ENCODE measurements at regions not wholly inside any gene's neighbourhood (a gene's known extent, or its start where the extent isn't known, plus 50 kb on each side); places are given as distances from the start of the nearest gene placed in this dataset.

DNA sequence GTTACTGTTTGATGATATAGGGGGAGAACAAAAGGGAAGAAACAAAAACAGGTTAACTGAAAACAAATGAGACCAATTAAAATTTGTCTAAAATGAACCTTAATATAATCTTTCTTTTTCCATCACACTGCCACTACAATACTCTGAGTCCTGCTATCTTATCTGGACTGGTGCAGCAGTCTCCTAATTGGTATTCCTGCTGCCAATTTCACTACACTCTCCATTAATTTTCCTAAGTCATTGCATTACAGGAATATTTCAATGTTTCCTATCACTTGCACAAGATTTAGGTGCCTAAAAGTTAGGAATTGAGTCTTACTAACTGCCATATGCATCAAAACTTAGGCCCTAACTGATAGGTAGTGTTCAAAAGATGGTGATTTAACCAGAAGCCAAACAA, 884.9 kb upstream of the MGAT4C start:
- Histone ChIP-seq H3F3A (ENCODE audit: insufficient read depth, low read length, poor library complexity, severe bottlenecking) (no peaks in the 10 kb centered on the region), H3K79me2 (replicated peaks; ENCODE audit: insufficient read depth, low read length) (no peaks in the 10 kb centered on the region), H2AFZ (ENCODE audit: low read depth, low read length) (no peak overlapping the region), H3K27me3 (ENCODE audit: insufficient read depth, low read depth, low read length) (no peaks in the 10 kb centered on the region), H3K9me2 (ENCODE audit: insufficient read depth, low read length) (no peaks in the 10 kb centered on the region), H3K4me2 (ENCODE audit: low read length) (no peak overlapping the region), H3K4me3 (ENCODE audit: low read length) (no peak overlapping the region), H3K36me3 (ENCODE audit: insufficient read depth, low read length) (no peaks in the 10 kb centered on the region), H4K20me1 (ENCODE audit: insufficient read depth) (no peaks in the 10 kb centered on the region), H3K9me3 (ENCODE audit: low read length) (no peaks in the 10 kb centered on the region), H3K27ac (ENCODE audit: low read length) (no peak overlapping the region), H3K9ac (ENCODE audit: low read length) (no peak overlapping the region)
- TF ChIP-seq, protein P1, sequence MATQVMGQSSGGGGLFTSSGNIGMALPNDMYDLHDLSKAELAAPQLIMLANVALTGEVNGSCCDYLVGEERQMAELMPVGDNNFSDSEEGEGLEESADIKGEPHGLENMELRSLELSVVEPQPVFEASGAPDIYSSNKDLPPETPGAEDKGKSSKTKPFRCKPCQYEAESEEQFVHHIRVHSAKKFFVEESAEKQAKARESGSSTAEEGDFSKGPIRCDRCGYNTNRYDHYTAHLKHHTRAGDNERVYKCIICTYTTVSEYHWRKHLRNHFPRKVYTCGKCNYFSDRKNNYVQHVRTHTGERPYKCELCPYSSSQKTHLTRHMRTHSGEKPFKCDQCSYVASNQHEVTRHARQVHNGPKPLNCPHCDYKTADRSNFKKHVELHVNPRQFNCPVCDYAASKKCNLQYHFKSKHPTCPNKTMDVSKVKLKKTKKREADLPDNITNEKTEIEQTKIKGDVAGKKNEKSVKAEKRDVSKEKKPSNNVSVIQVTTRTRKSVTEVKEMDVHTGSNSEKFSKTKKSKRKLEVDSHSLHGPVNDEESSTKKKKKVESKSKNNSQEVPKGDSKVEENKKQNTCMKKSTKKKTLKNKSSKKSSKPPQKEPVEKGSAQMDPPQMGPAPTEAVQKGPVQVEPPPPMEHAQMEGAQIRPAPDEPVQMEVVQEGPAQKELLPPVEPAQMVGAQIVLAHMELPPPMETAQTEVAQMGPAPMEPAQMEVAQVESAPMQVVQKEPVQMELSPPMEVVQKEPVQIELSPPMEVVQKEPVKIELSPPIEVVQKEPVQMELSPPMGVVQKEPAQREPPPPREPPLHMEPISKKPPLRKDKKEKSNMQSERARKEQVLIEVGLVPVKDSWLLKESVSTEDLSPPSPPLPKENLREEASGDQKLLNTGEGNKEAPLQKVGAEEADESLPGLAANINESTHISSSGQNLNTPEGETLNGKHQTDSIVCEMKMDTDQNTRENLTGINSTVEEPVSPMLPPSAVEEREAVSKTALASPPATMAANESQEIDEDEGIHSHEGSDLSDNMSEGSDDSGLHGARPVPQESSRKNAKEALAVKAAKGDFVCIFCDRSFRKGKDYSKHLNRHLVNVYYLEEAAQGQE (IDR thresholded peaks at IDR 0.05; ENCODE audit: borderline replicate concordance), result no peak
- TF ChIP-seq EZH2 (IDR thresholded peaks at IDR 0.05; ENCODE audit: borderline replicate concordance, insufficient read depth, low read length, poor library complexity, severe bottlenecking) (no peak), MXI1 (conservative IDR thresholded peaks at IDR 0.05; ENCODE audit: poor library complexity, severe bottlenecking) (no peak), TAF1 (IDR thresholded peaks at IDR 0.05; ENCODE audit: low read depth) (no peak)

DNA sequence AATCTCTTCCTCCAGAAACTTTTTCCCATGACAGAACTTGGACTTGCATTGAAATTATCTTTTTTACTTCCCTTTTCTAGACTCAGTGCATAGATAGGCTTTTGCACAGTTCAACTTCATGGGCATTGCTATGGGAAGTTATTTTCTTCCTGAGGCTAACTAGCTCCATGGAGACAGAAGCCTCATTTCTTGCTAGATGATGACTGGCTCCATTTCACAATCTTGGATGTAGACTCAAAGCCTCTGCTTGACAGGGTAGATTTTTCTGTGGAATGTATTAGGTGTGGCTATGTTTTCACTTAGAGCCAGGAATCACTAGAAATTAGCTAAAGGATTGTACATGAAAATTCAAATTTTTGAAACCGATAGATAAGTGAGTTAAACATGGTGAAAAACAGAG, 884.1 kb upstream of the MGAT4C start:
- Histone ChIP-seq H3K9me3 (ENCODE audit: low read length) (no peaks in the 10 kb centered on the region), H3K27me3 (ENCODE audit: insufficient read depth, low read depth, low read length) (no peaks in the 10 kb centered on the region), H3K9me2 (ENCODE audit: insufficient read depth, low read length) (no peaks in the 10 kb centered on the region), H2AFZ (ENCODE audit: low read depth, low read length) (no peak overlapping the region), H3K36me3 (ENCODE audit: insufficient read depth, low read length) (no peaks in the 10 kb centered on the region), H3K27ac (ENCODE audit: low read length) (no peak overlapping the region), H3K79me2 (replicated peaks; ENCODE audit: insufficient read depth, low read length) (no peaks in the 10 kb centered on the region), H3F3A (ENCODE audit: insufficient read depth, low read length, poor library complexity, severe bottlenecking) (no peaks in the 10 kb centered on the region), H3K9ac (ENCODE audit: low read length) (no peak overlapping the region), H4K20me1 (ENCODE audit: insufficient read depth) (no peaks in the 10 kb centered on the region), H3K4me2 (ENCODE audit: low read length) (no peak overlapping the region), H3K4me3 (ENCODE audit: low read length) (no peak overlapping the region)
- peak; percentile 12 for TF ChIP-seq POLR2AphosphoS5 (IDR thresholded peaks at IDR 0.05)
- TF ChIP-seq, protein P1 (IDR thresholded peaks at IDR 0.05; ENCODE audit: borderline replicate concordance), result no peak
- TF ChIP-seq TAF1 (IDR thresholded peaks at IDR 0.05; ENCODE audit: low read depth), result no peak
- TF ChIP-seq RAD21 (conservative IDR thresholded peaks at IDR 0.05), result no peak
- no peak for TF ChIP-seq MXI1 (conservative IDR thresholded peaks at IDR 0.05; ENCODE audit: poor library complexity, severe bottlenecking)
- no peak for TF ChIP-seq EP300 (conservative IDR thresholded peaks at IDR 0.05; ENCODE audit: poor library complexity, severe bottlenecking)

All from neural cell (in vitro differentiated cells).